Esophagus squamous epithelium (tissue), 5 donors: ENCODE measurements at regions not wholly inside any gene's neighbourhood (a gene's known extent, or its start where the extent isn't known, plus 50 kb on each side); places are given as distances from the start of the nearest gene placed in this dataset.

Experiments used
- DNase-seq: peaks from one replicate; lab custom pipeline; 2025; lab: John Stamatoyannopoulos, UW
- H3K27ac ChIP-seq, 4 donors: fragments of 200-600 bp; sonication (generic); one replicate each; pipeline ENCODE4 v1.5.1; 2016 to 2019; ENCODE audit warnings: mild to moderate bottlenecking in 1 of 4
- H3K27me3 ChIP-seq, 4 donors: fragments of 200-600 bp; sonication (generic); 1 replicate in 3 of 4; 2 replicates in 1 of 4; pipeline versions ENCODE4 v1.5.1 to v1.6.0; 2017 to 2021; ENCODE audit warnings: antibody characterized with exemption in 1 of 4
- H3K36me3 ChIP-seq, 3 donors: fragments of 200-600 bp; sonication (generic); one replicate each; pipeline ENCODE4 v1.5.1; 2016 to 2019
- H3K4me1 ChIP-seq, 3 donors: fragments of 200-600 bp; sonication (generic); one replicate each; pipeline ENCODE4 v1.5.1; 2017 to 2019
- H3K4me3 ChIP-seq, 4 donors: fragments of 200-600 bp; sonication (generic); 1 replicate in 3 of 4; 2 replicates in 1 of 4; pipeline ENCODE4 v1.5.1; 2016 to 2019; ENCODE audit warnings: mild to moderate bottlenecking in 2 of 4, moderate library complexity in 1 of 4
- H3K9me3 ChIP-seq, 3 donors: fragments of 200-600 bp; sonication (generic); one replicate each; pipeline ENCODE4 v1.5.1; 2016 to 2019
- CTCF ChIP-seq, 6 experiments: fragments of 450-650 bp in 4 of 6; fragments of 200-600 bp in 2 of 6; sonication (generic) in 2 of 6; IDR thresholded peaks; one replicate each; pipeline ENCODE4 v1.5.1; 2016 to 2019; ENCODE audit warnings: antibody characterized with exemption in 6 of 6, mild to moderate bottlenecking in 4 of 6, moderate library complexity in 4 of 6
- POLR2A ChIP-seq, 4 donors: fragments of 450-650 bp; IDR thresholded peaks; one replicate each; pipeline ENCODE4 v1.6.1; 2017; ENCODE audit warnings: antibody characterized with exemption in 4 of 4, mild to moderate bottlenecking in 4 of 4, moderate library complexity in 3 of 4
- WGBS, 2 donors: methylation state at CpG; one replicate each; pipeline ENCODE4 v1.1.5; 2018; 5-methylcytosine and 5-hydroxymethylcytosine counted together
- intact Hi-C: fragments of 100-400 bp; cut with DNase I; formaldehyde crosslinking; loops from one replicate; pipeline ENCODE4 v1.15.0; 2022
- donor health status: DM: yes; HTN: yes; CAD: no.

GRCh38 chr22:22400964-22401363 lies 107.6 kb downstream of the ZNF280B start:
- intact Hi-C loops: no loop called here
- TF ChIP-seq POLR2A (IDR thresholded peaks at IDR 0.05) (no peak), CTCF (IDR thresholded peaks at IDR 0.05) (no peak)
- no peak overlapping the region for H3K27ac ChIP-seq
- peaks cover 0 to 9% (median 0%) of the 10 kb centered on the region in 3 donors for H3K4me1 ChIP-seq
- H3K36me3 ChIP-seq: no peaks in the 10 kb centered on the region
- no peaks in the 10 kb centered on the region for H3K9me3 ChIP-seq
- H3K4me3 ChIP-seq: no peak overlapping the region
- peaks cover 0 to 18% (median 0%) of the 10 kb centered on the region in 4 donors for H3K27me3 ChIP-seq
- DNase-seq: no peak
- WGBS, 2 donors: 68 to 75% methylated on average over 1 of the region's 1 CpG

- Histone ChIP-seq H3K27ac (no peak overlapping the region), H3K27me3 (peaks cover 0 to 18% (median 0%) of the 10 kb centered on the region in 4 donors), H3K4me1 (peaks cover 0 to 9% (median 0%) of the 10 kb centered on the region in 3 donors), H3K4me3 (no peak overlapping the region), H3K36me3 (no peaks in the 10 kb centered on the region), H3K9me3 (no peaks in the 10 kb centered on the region)
- WGBS, 2 donors: 86 to 100% methylated on average over 1 of the region's 1 CpG
- intact Hi-C loops: no loop called here
- TF ChIP-seq CTCF (IDR thresholded peaks at IDR 0.05) (no peak), POLR2A (IDR thresholded peaks at IDR 0.05) (no peak)
- no peak for DNase-seq
Observed at GRCh38 chr22:22401381-22401780, 107.2 kb downstream of the ZNF280B start.

GRCh38 chr22:22403306-22403705 lies 105.2 kb downstream of the ZNF280B start:
- DNase-seq: no peak
- TF ChIP-seq CTCF (IDR thresholded peaks at IDR 0.05): no peak
- no peak for TF ChIP-seq POLR2A (IDR thresholded peaks at IDR 0.05)
- WGBS, 2 donors: 55 to 56% methylated on average over 2 to 4 of the region's 6 CpGs
- intact Hi-C loops: no loop called here
- H3K36me3 ChIP-seq: no peaks in the 10 kb centered on the region
- no peaks in the 10 kb centered on the region for H3K9me3 ChIP-seq
- peaks cover 0 to 11% (median 0%) of the 10 kb centered on the region in 4 donors for H3K27me3 ChIP-seq
- H3K4me3 ChIP-seq: no peak overlapping the region
- no peaks in the 10 kb centered on the region for H3K4me1 ChIP-seq
- no peak overlapping the region for H3K27ac ChIP-seq

- no peak for DNase-seq
- Histone ChIP-seq H3K4me3 (no peak overlapping the region), H3K9me3 (no peaks in the 10 kb centered on the region), H3K27me3 (peaks cover 0 to 16% (median 0%) of the 10 kb centered on the region in 4 donors), H3K27ac (no peak overlapping the region), H3K4me1 (no peaks in the 10 kb centered on the region), H3K36me3 (no peaks in the 10 kb centered on the region)
- intact Hi-C loops: no loop called here
- no peak for TF ChIP-seq POLR2A (IDR thresholded peaks at IDR 0.05)
- no peak for TF ChIP-seq CTCF (IDR thresholded peaks at IDR 0.05)
- WGBS, 2 donors: 50 to 61% methylated on average over 1 to 4 of the region's 4 CpGs
Observed at GRCh38 chr22:22403771-22404170, 104.8 kb downstream of the ZNF280B start.

- Histone ChIP-seq H3K27ac (no peak overlapping the region), H3K36me3 (no peaks in the 10 kb centered on the region), H3K4me1 (no peaks in the 10 kb centered on the region), H3K27me3 (peaks cover 0 to 25% (median 0%) of the 10 kb centered on the region in 4 donors), H3K4me3 (no peak overlapping the region), H3K9me3 (no peaks in the 10 kb centered on the region)
- intact Hi-C loops: no loop called here
- WGBS, 2 donors: 61 to 78% methylated on average over 3 to 6 of the region's 8 CpGs
- DNase-seq: no peak
- TF ChIP-seq CTCF (IDR thresholded peaks at IDR 0.05) (no peak), POLR2A (IDR thresholded peaks at IDR 0.05) (no peak)
Observed at GRCh38 chr22:22404598-22405284, 103.8 kb downstream of the ZNF280B start.
